K562 (cell line): ENCODE measurements at regions not wholly inside any gene's neighbourhood (a gene's known extent, or its start where the extent isn't known, plus 50 kb on each side); places are given as distances from the start of the nearest gene placed in this dataset.

ENCODE experiments used
- JUN ChIP-seq, 2 experiments: sonication (generic) in 1 of 2; formaldehyde crosslinking in 1 of 2; IDR thresholded peaks; 2 replicates each; pipeline versions ENCODE4 v1.6.1 to v1.8.0; 2012 to 2022; ENCODE audit warnings: borderline replicate concordance in 2 of 2, mild to moderate bottlenecking in 2 of 2, improper control_type of control experiment in 1 of 2, low read depth in 1 of 2, low read length in 1 of 2, missing genetic modification reagents in 1 of 2
- JUND ChIP-seq, 2 experiments: IDR thresholded peaks; 2 replicates in 1 of 2; 3 replicates in 1 of 2; pipeline ENCODE4 v1.6.1; 2011; ENCODE audit warnings: borderline replicate concordance in 2 of 2, low read depth in 2 of 2, low read length in 2 of 2, improper control_type of control experiment in 1 of 2, missing biosample characterization in 1 of 2, missing genetic modification characterization in 1 of 2, missing genetic modification reagents in 1 of 2
- ZNF384 ChIP-seq: IDR thresholded peaks from 2 replicates; pipeline ENCODE4 v1.6.1; 2012; ENCODE audit warnings: low read depth, low read length, improper control_type of control experiment
- TF ChIP-seq, protein P1 (sequence below): fragments of 200-600 bp; sonication (generic); IDR thresholded peaks from one replicate; pipeline ENCODE4 v1.6.1; 2012; ENCODE audit warnings: mild to moderate bottlenecking, low read depth, low read length, inconsistent platforms
- TF ChIP-seq, protein P2 (sequence below): fragments of 450-650 bp; IDR thresholded peaks from 2 replicates; pipeline ENCODE4 v1.6.1; 2016; ENCODE audit warnings: low read depth

GRCh38 chr1:207240325-207241101 is 81.0 kb upstream of the CD55 start (continued):
- TF ChIP-seq, protein P1, sequence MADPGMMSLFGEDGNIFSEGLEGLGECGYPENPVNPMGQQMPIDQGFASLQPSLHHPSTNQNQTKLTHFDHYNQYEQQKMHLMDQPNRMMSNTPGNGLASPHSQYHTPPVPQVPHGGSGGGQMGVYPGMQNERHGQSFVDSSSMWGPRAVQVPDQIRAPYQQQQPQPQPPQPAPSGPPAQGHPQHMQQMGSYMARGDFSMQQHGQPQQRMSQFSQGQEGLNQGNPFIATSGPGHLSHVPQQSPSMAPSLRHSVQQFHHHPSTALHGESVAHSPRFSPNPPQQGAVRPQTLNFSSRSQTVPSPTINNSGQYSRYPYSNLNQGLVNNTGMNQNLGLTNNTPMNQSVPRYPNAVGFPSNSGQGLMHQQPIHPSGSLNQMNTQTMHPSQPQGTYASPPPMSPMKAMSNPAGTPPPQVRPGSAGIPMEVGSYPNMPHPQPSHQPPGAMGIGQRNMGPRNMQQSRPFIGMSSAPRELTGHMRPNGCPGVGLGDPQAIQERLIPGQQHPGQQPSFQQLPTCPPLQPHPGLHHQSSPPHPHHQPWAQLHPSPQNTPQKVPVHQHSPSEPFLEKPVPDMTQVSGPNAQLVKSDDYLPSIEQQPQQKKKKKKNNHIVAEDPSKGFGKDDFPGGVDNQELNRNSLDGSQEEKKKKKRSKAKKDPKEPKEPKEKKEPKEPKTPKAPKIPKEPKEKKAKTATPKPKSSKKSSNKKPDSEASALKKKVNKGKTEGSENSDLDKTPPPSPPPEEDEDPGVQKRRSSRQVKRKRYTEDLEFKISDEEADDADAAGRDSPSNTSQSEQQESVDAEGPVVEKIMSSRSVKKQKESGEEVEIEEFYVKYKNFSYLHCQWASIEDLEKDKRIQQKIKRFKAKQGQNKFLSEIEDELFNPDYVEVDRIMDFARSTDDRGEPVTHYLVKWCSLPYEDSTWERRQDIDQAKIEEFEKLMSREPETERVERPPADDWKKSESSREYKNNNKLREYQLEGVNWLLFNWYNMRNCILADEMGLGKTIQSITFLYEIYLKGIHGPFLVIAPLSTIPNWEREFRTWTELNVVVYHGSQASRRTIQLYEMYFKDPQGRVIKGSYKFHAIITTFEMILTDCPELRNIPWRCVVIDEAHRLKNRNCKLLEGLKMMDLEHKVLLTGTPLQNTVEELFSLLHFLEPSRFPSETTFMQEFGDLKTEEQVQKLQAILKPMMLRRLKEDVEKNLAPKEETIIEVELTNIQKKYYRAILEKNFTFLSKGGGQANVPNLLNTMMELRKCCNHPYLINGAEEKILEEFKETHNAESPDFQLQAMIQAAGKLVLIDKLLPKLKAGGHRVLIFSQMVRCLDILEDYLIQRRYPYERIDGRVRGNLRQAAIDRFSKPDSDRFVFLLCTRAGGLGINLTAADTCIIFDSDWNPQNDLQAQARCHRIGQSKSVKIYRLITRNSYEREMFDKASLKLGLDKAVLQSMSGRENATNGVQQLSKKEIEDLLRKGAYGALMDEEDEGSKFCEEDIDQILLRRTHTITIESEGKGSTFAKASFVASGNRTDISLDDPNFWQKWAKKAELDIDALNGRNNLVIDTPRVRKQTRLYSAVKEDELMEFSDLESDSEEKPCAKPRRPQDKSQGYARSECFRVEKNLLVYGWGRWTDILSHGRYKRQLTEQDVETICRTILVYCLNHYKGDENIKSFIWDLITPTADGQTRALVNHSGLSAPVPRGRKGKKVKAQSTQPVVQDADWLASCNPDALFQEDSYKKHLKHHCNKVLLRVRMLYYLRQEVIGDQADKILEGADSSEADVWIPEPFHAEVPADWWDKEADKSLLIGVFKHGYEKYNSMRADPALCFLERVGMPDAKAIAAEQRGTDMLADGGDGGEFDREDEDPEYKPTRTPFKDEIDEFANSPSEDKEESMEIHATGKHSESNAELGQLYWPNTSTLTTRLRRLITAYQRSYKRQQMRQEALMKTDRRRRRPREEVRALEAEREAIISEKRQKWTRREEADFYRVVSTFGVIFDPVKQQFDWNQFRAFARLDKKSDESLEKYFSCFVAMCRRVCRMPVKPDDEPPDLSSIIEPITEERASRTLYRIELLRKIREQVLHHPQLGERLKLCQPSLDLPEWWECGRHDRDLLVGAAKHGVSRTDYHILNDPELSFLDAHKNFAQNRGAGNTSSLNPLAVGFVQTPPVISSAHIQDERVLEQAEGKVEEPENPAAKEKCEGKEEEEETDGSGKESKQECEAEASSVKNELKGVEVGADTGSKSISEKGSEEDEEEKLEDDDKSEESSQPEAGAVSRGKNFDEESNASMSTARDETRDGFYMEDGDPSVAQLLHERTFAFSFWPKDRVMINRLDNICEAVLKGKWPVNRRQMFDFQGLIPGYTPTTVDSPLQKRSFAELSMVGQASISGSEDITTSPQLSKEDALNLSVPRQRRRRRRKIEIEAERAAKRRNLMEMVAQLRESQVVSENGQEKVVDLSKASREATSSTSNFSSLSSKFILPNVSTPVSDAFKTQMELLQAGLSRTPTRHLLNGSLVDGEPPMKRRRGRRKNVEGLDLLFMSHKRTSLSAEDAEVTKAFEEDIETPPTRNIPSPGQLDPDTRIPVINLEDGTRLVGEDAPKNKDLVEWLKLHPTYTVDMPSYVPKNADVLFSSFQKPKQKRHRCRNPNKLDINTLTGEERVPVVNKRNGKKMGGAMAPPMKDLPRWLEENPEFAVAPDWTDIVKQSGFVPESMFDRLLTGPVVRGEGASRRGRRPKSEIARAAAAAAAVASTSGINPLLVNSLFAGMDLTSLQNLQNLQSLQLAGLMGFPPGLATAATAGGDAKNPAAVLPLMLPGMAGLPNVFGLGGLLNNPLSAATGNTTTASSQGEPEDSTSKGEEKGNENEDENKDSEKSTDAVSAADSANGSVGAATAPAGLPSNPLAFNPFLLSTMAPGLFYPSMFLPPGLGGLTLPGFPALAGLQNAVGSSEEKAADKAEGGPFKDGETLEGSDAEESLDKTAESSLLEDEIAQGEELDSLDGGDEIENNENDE: no peak
- no peak for TF ChIP-seq ZNF384
- TF ChIP-seq, protein P2, sequence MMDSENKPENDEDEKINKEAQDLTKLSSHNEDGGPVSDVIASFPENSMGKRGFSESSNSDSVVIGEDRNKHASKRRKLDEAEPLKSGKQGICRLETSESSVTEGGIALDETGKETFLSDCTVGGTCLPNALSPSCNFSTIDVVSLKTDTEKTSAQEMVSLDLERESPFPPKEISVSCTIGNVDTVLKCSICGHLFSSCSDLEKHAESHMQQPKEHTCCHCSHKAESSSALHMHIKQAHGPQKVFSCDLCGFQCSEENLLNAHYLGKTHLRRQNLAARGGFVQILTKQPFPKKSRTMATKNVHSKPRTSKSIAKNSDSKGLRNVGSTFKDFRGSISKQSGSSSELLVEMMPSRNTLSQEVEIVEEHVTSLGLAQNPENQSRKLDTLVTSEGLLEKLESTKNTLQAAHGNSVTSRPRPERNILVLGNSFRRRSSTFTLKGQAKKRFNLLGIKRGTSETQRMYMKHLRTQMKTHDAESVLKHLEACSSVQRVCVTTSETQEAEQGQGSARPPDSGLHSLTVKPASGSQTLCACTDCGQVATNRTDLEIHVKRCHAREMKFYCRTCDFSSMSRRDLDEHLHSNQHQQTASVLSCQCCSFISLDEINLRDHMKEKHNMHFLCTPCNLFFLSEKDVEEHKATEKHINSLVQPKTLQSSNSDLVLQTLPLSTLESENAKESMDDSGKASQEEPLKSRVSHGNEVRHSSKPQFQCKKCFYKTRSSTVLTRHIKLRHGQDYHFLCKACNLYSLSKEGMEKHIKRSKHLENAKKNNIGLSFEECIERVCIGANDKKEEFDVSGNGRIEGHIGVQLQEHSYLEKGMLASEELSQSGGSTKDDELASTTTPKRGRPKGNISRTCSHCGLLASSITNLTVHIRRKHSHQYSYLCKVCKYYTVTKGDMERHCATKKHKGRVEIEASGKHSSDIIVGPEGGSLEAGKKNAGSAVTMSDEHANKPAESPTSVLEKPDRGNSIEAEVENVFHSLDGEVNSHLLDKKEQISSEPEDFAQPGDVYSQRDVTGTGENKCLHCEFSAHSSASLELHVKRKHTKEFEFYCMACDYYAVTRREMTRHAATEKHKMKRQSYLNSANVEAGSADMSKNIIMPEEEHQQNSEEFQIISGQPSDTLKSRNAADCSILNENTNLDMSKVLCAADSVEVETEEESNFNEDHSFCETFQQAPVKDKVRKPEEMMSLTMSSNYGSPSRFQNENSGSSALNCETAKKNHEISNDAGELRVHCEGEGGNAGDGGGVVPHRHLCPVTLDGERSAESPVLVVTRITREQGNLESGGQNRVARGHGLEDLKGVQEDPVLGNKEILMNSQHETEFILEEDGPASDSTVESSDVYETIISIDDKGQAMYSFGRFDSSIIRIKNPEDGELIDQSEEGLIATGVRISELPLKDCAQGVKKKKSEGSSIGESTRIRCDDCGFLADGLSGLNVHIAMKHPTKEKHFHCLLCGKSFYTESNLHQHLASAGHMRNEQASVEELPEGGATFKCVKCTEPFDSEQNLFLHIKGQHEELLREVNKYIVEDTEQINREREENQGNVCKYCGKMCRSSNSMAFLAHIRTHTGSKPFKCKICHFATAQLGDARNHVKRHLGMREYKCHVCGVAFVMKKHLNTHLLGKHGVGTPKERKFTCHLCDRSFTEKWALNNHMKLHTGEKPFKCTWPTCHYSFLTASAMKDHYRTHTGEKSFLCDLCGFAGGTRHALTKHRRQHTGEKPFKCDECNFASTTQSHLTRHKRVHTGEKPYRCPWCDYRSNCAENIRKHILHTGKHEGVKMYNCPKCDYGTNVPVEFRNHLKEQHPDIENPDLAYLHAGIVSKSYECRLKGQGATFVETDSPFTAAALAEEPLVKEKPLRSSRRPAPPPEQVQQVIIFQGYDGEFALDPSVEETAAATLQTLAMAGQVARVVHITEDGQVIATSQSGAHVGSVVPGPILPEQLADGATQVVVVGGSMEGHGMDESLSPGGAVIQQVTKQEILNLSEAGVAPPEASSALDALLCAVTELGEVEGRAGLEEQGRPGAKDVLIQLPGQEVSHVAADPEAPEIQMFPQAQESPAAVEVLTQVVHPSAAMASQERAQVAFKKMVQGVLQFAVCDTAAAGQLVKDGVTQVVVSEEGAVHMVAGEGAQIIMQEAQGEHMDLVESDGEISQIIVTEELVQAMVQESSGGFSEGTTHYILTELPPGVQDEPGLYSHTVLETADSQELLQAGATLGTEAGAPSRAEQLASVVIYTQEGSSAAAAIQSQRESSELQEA: no peak
- TF ChIP-seq JUN (IDR thresholded peaks at IDR 0.05; ENCODE audit: borderline replicate concordance, low read depth, low read length): peak; percentile 36
- no peak for TF ChIP-seq JUN (CRISPR knock-in tag; IDR thresholded peaks at IDR 0.05; ENCODE audit: borderline replicate concordance)
- 0 out of 2 replicates have a peak, but pooled peaks have one; percentile 41 for TF ChIP-seq JUND (IDR thresholded peaks at IDR 0.05; ENCODE audit: borderline replicate concordance, low read depth, low read length)
- TF ChIP-seq JUND (tag; IDR thresholded peaks at IDR 0.05; ENCODE audit: borderline replicate concordance, low read depth, low read length): no peak
